HG03565 (cell line): ENCODE measurements at regions not wholly inside any gene's neighbourhood (a gene's known extent, or its start where the extent isn't known, plus 50 kb on each side); places are given as distances from the start of the nearest gene placed in this dataset.

Experiments used
- ATAC-seq: cut with Tn5 transposase; IDR thresholded peaks from one replicate; pipeline ENCODE4 v1.9.1; 2021; ENCODE audit warnings: mild to moderate bottlenecking, moderate library complexity; ENCODE audit not compliant: unreplicated experiment

- ATAC-seq, result no peak
Observed at GRCh38 chr12:93279565-93280412, 97.9 kb upstream of the NUDT4 start.

- no peak for ATAC-seq
Observed at GRCh38 chr12:93287149-93287548, 90.6 kb upstream of the NUDT4 start.

- no peak for ATAC-seq
Observed at GRCh38 chr12:93288626-93289025, 89.1 kb upstream of the NUDT4 start.

- no peak for ATAC-seq
Observed at GRCh38 chr12:93290391-93290790, 87.3 kb upstream of the NUDT4 start.

- ATAC-seq, result no peak
Observed at GRCh38 chr12:93292213-93292612, 85.5 kb upstream of the NUDT4 start.

GRCh38 chr12:93292731-93293566 lies 84.8 kb upstream of the NUDT4 start:
- no peak for ATAC-seq

GRCh38 chr12:93297032-93297431 lies 80.7 kb upstream of the NUDT4 start:
- ATAC-seq, result peak; percentile 83

- ATAC-seq, result no peak
Observed at GRCh38 chr12:93297536-93297935, 80.2 kb upstream of the NUDT4 start.

- no peak for ATAC-seq
Observed at GRCh38 chr12:93299262-93299846, 78.4 kb upstream of the NUDT4 start.

GRCh38 chr12:93300611-93301021 lies 77.1 kb upstream of the NUDT4 start:
- ATAC-seq, result no peak

- ATAC-seq, result no peak
Observed at GRCh38 chr12:93302331-93303229, 75.1 kb upstream of the NUDT4 start.

GRCh38 chr12:93306636-93307035 lies 71.1 kb upstream of the NUDT4 start:
- ATAC-seq, result no peak

GRCh38 chr12:93308281-93308680 lies 69.4 kb upstream of the NUDT4 start:
- ATAC-seq, result no peak

GRCh38 chr12:93311827-93312226 lies 65.9 kb upstream of the NUDT4 start:
- no peak for ATAC-seq

- no peak for ATAC-seq
Observed at GRCh38 chr12:93314177-93314497, 63.6 kb upstream of the NUDT4 start.

GRCh38 chr12:93315385-93315906 lies 62.3 kb upstream of the NUDT4 start:
- no peak for ATAC-seq

GRCh38 chr12:93315907-93316622 lies 61.7 kb upstream of the NUDT4 start:
- ATAC-seq, result no peak

- ATAC-seq, result no peak
Observed at GRCh38 chr12:93316623-93316971, 61.1 kb upstream of the NUDT4 start.

- no peak for ATAC-seq
Observed at GRCh38 chr12:93317227-93317626, 60.5 kb upstream of the NUDT4 start.
